Ascending aorta (tissue), 2 donors: ENCODE measurements at regions not wholly inside any gene's neighbourhood (a gene's known extent, or its start where the extent isn't known, plus 50 kb on each side); places are given as distances from the start of the nearest gene placed in this dataset.

ENCODE experiments used
- DNase-seq, 2 donors: peaks; one replicate each; pipeline ENCODE4 v3.0.0-alpha.2; 2019; ENCODE audit warnings: low spot score in 2 of 2
- H3K27ac ChIP-seq, 2 donors: fragments of 200-600 bp; sonication (generic); one replicate each; pipeline ENCODE4 v1.5.1; 2016 to 2017; ENCODE audit warnings: mild to moderate bottlenecking in 1 of 2
- H3K27me3 ChIP-seq: fragments of 200-600 bp; sonication (generic); one replicate; pipeline ENCODE4 v1.5.1; 2017
- H3K36me3 ChIP-seq, 2 donors: fragments of 200-600 bp; sonication (generic); one replicate each; pipeline ENCODE4 v1.5.1; 2016
- H3K4me1 ChIP-seq, 2 donors: fragments of 200-600 bp; sonication (generic); one replicate each; pipeline ENCODE4 v1.5.1; 2016 to 2017; ENCODE audit warnings: mild to moderate bottlenecking in 1 of 2
- H3K4me3 ChIP-seq, 2 donors: fragments of 200-600 bp; sonication (generic); one replicate each; pipeline ENCODE4 v1.5.1; 2016 to 2017; ENCODE audit warnings: mild to moderate bottlenecking in 1 of 2
- H3K9me3 ChIP-seq, 2 donors: fragments of 200-600 bp; sonication (generic); one replicate each; pipeline ENCODE4 v1.5.1; 2016
- CTCF ChIP-seq, 3 experiments: fragments of 200-600 bp in 2 of 3; fragments of 450-650 bp in 1 of 3; sonication (generic) in 2 of 3; IDR thresholded peaks; one replicate each; pipeline ENCODE4 v1.5.1; 2016 to 2019; ENCODE audit warnings: antibody characterized with exemption in 3 of 3, mild to moderate bottlenecking in 1 of 3, moderate library complexity in 1 of 3
- intact Hi-C: fragments of 100-400 bp; cut with DNase I; formaldehyde crosslinking; loops from one replicate; pipeline ENCODE4 v1.15.1; 2023

DNA sequence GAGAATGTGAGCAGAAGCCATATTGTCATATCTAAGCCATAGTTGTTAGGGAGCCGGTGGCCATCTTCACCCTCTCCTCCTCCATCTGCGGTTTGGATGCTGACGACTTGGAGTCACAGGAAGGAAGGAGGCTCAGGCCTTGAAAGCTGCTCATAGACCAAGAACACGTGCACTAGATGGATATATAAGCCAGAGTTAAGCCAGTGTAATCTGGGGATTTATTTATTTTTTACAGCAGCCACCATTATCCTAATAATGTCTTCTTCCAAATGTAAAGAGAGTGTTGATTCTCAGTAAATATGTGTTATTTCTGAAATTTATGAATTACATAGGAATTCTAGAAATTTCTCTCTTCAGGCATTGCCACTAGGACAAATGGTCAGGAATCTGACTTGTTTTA, 689.9 kb downstream of the QKI start:
- H3K4me1 ChIP-seq, result peaks cover 0 to 2% of the 10 kb centered on the region in 2 donors
- no peak overlapping the region for H3K27ac ChIP-seq
- intact Hi-C loops, result no loop called here
- H3K4me3 ChIP-seq, result no peak overlapping the region
- H3K36me3 ChIP-seq, result no peaks in the 10 kb centered on the region
- no peaks in the 10 kb centered on the region for H3K27me3 ChIP-seq
- TF ChIP-seq CTCF (IDR thresholded peaks at IDR 0.05), result no peak
- no peaks in the 10 kb centered on the region for H3K9me3 ChIP-seq
- no peak for DNase-seq

- H3K4me3 ChIP-seq, result no peak overlapping the region
- intact Hi-C loops, result no loop called here
- no peaks in the 10 kb centered on the region for H3K4me1 ChIP-seq
- H3K27me3 ChIP-seq, result no peaks in the 10 kb centered on the region
- no peaks in the 10 kb centered on the region for H3K9me3 ChIP-seq
- no peak for DNase-seq
- H3K36me3 ChIP-seq, result no peaks in the 10 kb centered on the region
- H3K27ac ChIP-seq, result no peak overlapping the region
- TF ChIP-seq CTCF (IDR thresholded peaks at IDR 0.05), result no peak
These were observed 688.2 kb downstream of the QKI start for GRCh38 chr6:164102693-164103092.

DNA sequence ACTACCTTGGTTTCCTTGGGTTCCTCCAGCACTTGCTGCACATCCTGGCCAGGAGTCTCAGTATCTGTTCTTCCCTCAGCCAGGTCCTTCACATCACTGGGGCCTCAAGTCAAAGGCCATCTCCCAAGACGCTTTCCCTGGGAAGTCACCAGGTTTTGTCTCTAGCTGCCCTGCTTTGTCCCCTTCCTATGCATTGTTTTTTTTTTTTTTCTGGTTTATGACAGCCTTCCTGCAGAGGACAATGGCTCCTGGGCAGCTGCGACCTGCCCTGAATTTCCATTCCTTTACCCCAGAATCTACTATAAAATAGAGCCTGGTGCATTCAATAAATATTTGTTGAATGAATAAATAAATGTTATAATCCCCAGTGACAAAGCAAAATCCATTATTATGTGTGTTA, 687.3 kb downstream of the QKI start:
- H3K4me1 ChIP-seq, result no peaks in the 10 kb centered on the region
- no peaks in the 10 kb centered on the region for H3K9me3 ChIP-seq
- no peak for TF ChIP-seq CTCF (IDR thresholded peaks at IDR 0.05)
- no peak for DNase-seq
- H3K27ac ChIP-seq, result no peak overlapping the region
- no peaks in the 10 kb centered on the region for H3K36me3 ChIP-seq
- no peaks in the 10 kb centered on the region for H3K27me3 ChIP-seq
- H3K4me3 ChIP-seq, result no peak overlapping the region
- intact Hi-C loops, result no loop called here

DNA sequence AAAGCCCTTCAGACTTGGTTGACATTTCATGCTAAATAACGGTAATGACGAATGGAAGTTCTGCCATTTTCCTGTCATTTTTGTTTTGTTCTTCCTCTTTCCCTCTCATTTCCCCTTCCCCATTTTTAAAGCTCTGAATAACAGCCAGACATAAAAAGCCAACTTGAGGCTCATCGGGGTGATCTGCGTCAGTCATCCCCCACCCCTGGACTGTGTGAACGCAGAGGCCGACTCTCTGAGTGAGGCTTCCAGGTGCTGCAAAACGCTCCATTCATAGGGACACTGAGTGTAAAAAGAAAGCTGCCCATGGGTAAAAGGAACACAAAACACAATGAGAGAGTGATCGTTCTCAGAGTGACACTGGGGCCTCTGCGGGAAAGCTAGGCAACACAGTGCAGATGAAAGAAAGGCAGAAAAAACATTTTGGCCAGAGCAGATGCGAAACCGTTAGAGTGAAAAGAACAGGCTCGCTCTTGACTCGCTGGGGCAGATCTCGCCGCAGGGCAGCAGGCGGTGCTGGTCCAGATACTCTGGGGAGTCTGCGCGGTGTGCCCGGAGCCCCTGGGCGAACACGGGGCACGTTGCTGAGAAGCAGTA, 684.8 kb downstream of the QKI start:
- Histone ChIP-seq H3K4me1 (no peaks in the 10 kb centered on the region), H3K9me3 (no peaks in the 10 kb centered on the region), H3K4me3 (no peak overlapping the region), H3K36me3 (no peaks in the 10 kb centered on the region), H3K27me3 (no peaks in the 10 kb centered on the region), H3K27ac (no peak overlapping the region)
- intact Hi-C loops, result no loop called here
- no peak for DNase-seq
- no peak for TF ChIP-seq CTCF (IDR thresholded peaks at IDR 0.05)

DNA sequence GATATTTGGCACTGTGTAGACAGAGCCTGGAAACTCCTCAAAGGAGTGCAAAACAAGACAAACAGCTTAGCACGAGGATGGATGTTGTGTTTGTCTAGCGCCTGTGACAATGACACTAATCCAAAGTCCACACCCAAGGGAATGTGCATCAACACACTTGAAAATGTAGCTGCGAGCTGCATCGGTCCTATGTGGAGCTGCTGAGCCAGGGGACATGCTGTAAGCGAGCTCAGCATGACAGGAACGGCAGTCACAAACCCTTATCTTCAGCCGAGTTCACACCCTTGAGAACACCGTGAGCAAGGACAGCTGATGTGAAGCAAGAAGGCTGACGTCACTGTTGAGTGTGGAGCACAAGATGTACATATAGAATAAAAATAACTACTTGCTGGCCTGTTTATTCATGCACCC, 684.3 kb downstream of the QKI start:
- Histone ChIP-seq H3K36me3 (no peaks in the 10 kb centered on the region), H3K9me3 (no peaks in the 10 kb centered on the region), H3K4me3 (no peak overlapping the region), H3K27ac (no peak overlapping the region), H3K4me1 (no peaks in the 10 kb centered on the region), H3K27me3 (no peaks in the 10 kb centered on the region)
- intact Hi-C loops, result no loop called here
- TF ChIP-seq CTCF (IDR thresholded peaks at IDR 0.05), result no peak
- DNase-seq, result no peak
